Left ventricle myocardium inferior (tissue), 1 donor: ENCODE measurements at regions not wholly inside any gene's neighbourhood (a gene's known extent, or its start where the extent isn't known, plus 50 kb on each side); places are given as distances from the start of the nearest gene placed in this dataset.

Experiments
- DNase-seq: peaks from one replicate; pipeline ENCODE4 v3.0.0-alpha.2; 2020
- H3K27ac ChIP-seq: fragments of 200-600 bp; replicated peaks from 2 replicates; pipeline ENCODE4 v1.8.0; 2021
- H3K27me3 ChIP-seq: fragments of 200-600 bp; 2 replicates; pipeline ENCODE4 v1.8.0; 2021; ENCODE audit warnings: low read depth
- H3K36me3 ChIP-seq: fragments of 200-600 bp; 2 replicates; pipeline ENCODE4 v1.8.0; 2021
- H3K4me1 ChIP-seq: fragments of 200-600 bp; 2 replicates; pipeline ENCODE4 v1.8.0; 2021
- H3K4me3 ChIP-seq: fragments of 200-600 bp; 2 replicates; pipeline ENCODE4 v1.8.0; 2021; ENCODE audit warnings: mild to moderate bottlenecking, moderate library complexity
- H3K9me3 ChIP-seq: fragments of 200-600 bp; replicated peaks from 2 replicates; pipeline ENCODE4 v1.8.0; 2021
- CTCF ChIP-seq: fragments of 200-600 bp; IDR thresholded peaks from 2 replicates; pipeline ENCODE4 v1.8.0; 2021; ENCODE audit warnings: antibody characterized with exemption, mild to moderate bottlenecking, borderline replicate concordance
- intact Hi-C: fragments of 100-400 bp; cut with micrococcal nuclease; formaldehyde crosslinking; loops from one replicate; pipeline ENCODE4 v1.11.0; 2022
- donor health status: DM: no; HTN: yes; CAD: no; lungs with severe emphysema.

- Histone ChIP-seq H3K4me1 (no peaks in the 10 kb centered on the region), H3K4me3 (no peak overlapping the region), H3K27ac (no peak overlapping the region), H3K9me3 (no peaks in the 10 kb centered on the region), H3K36me3 (no peaks in the 10 kb centered on the region), H3K27me3 (peaks cover 6% of the 10 kb centered on the region)
- DNase-seq = no peak
- no peak for TF ChIP-seq CTCF
- intact Hi-C loops = no loop called here
These were observed 143.1 kb upstream of the L3MBTL4 start for GRCh38 chr18:6557770-6558248.

GRCh38 chr18:6558446-6559156, 143.9 kb upstream of the L3MBTL4 start:
- no peak overlapping the region for H3K4me3 ChIP-seq

GRCh38 chr18:6559296-6559695, 144.6 kb upstream of the L3MBTL4 start:
- H3K4me1 ChIP-seq = no peaks in the 10 kb centered on the region
- H3K4me3 ChIP-seq = no peak overlapping the region
- H3K27ac ChIP-seq = no peak overlapping the region
- H3K27me3 ChIP-seq = peaks cover 10% of the 10 kb centered on the region
- intact Hi-C loops = no loop called here
- H3K9me3 ChIP-seq = no peaks in the 10 kb centered on the region
- no peak for TF ChIP-seq CTCF
- H3K36me3 ChIP-seq = no peaks in the 10 kb centered on the region
- no peak for DNase-seq

More at GRCh38 chr18:6558446-6559156, 143.9 kb upstream of the L3MBTL4 start:
- intact Hi-C loops = no loop called here
- Histone ChIP-seq H3K27me3 (peaks cover 10% of the 10 kb centered on the region), H3K9me3 (no peaks in the 10 kb centered on the region), H3K36me3 (no peaks in the 10 kb centered on the region), H3K4me1 (no peaks in the 10 kb centered on the region), H3K27ac (no peak overlapping the region)
- no peak for DNase-seq
- no peak for TF ChIP-seq CTCF

GRCh38 chr18:6561016-6561415, 146.3 kb upstream of the L3MBTL4 start:
- TF ChIP-seq CTCF = no peak
- H3K36me3 ChIP-seq = no peaks in the 10 kb centered on the region
- no peaks in the 10 kb centered on the region for H3K9me3 ChIP-seq
- intact Hi-C loops = no loop called here
- H3K27me3 ChIP-seq = peaks cover 10% of the 10 kb centered on the region
- H3K4me1 ChIP-seq = no peaks in the 10 kb centered on the region
- no peak for DNase-seq
- H3K4me3 ChIP-seq = no peak overlapping the region
- H3K27ac ChIP-seq = no peak overlapping the region

- Histone ChIP-seq H3K4me3 (no peak overlapping the region), H3K9me3 (no peaks in the 10 kb centered on the region), H3K36me3 (no peaks in the 10 kb centered on the region), H3K4me1 (no peaks in the 10 kb centered on the region), H3K27ac (peak overlapping the region; percentile 18), H3K27me3 (peaks cover 10% of the 10 kb centered on the region)
- peak; percentile 57 for DNase-seq
- intact Hi-C loops = no loop called here
- no peak for TF ChIP-seq CTCF
These were observed 146.7 kb upstream of the L3MBTL4 start for GRCh38 chr18:6561420-6561861.
